Naive thymus-derived CD4-positive, alpha-beta T cell (primary cell): ENCODE measurements at regions not wholly inside any gene's neighbourhood (a gene's known extent, or its start where the extent isn't known, plus 50 kb on each side); places are given as distances from the start of the nearest gene placed in this dataset.
"Not testable (repeated sequence)": the region's sequence is repeated elsewhere in the genome, so short reads cannot be mapped to it uniquely, and the experiment has no call there.

Source experiments
- ATAC-seq: fragments of 150-1000 bp; cut with Tn5 transposase; 2 replicates; pipeline ENCODE4 v1.10.0; 2021; ENCODE audit warnings: mild to moderate bottlenecking, moderate library complexity
- CTCF ChIA-PET: fragments of 350-600 bp; sonication (Branson Sonifier 250); formaldehyde crosslinking; loops from one replicate; lab custom pipeline; 2021; ENCODE audit warnings: antibody characterized with exemption; lab: Charles Lee
- POLR2A ChIA-PET: fragments of 350-600 bp; sonication (Branson Sonifier 250); formaldehyde crosslinking; loops from one replicate; lab custom pipeline; 2021; ENCODE audit warnings: antibody characterized with exemption, inconsistent platforms; lab: Charles Lee
- DNase-seq, 9 donors: peaks; one replicate each; pipeline versions ENCODE4 v3.0.0 to v3.0.0-alpha.2; 2020 to 2022; ENCODE audit warnings: mixed read lengths in 1 of 9
- H3K27ac ChIP-seq: one replicate; pipeline ENCODE4 v1.7.0; 2013; ENCODE audit warnings: mild to moderate bottlenecking, low read depth, low read length, moderate library complexity
- H3K27me3 ChIP-seq, 2 donors: one replicate each; pipeline ENCODE4 v1.7.0; 2013; ENCODE audit warnings: low read length in 2 of 2, mild to moderate bottlenecking in 2 of 2, moderate library complexity in 2 of 2; ENCODE audit not compliant: control insufficient read depth in 2 of 2, insufficient read depth in 2 of 2
- H3K36me3 ChIP-seq, 3 experiments: 1 replicate in 2 of 3; 2 replicates in 1 of 3; pipeline ENCODE4 v1.7.0; 2013; ENCODE audit warnings: low read length in 3 of 3, mild to moderate bottlenecking in 3 of 3, moderate library complexity in 1 of 3; ENCODE audit not compliant: insufficient read depth in 3 of 3, control insufficient read depth in 2 of 3
- H3K4me1 ChIP-seq, 2 donors: one replicate each; pipeline ENCODE4 v1.7.0; 2013; ENCODE audit warnings: low read length in 2 of 2, mild to moderate bottlenecking in 2 of 2, moderate library complexity in 1 of 2; ENCODE audit not compliant: control insufficient read depth in 2 of 2, insufficient read depth in 2 of 2
- H3K4me3 ChIP-seq: 2 replicates; pipeline ENCODE4 v1.7.0; 2013; ENCODE audit warnings: mild to moderate bottlenecking, low read length
- H3K9me3 ChIP-seq, 3 experiments: 1 replicate in 2 of 3; 2 replicates in 1 of 3; pipeline ENCODE4 v1.7.0; 2013; ENCODE audit warnings: low read length in 3 of 3; ENCODE audit not compliant: control insufficient read depth in 2 of 3
- H3K27ac Mint-ChIP-seq, 9 donors: one replicate each; pipeline ENCODE4 v1.8.0; 2020 to 2022; ENCODE audit warnings: mixed read lengths in 9 of 9, mild to moderate bottlenecking in 8 of 9, moderate library complexity in 5 of 9, inconsistent platforms in 2 of 9
- H3K27me3 Mint-ChIP-seq, 5 donors: one replicate each; pipeline ENCODE4 v1.8.0; 2021 to 2022; ENCODE audit warnings: mixed read lengths in 5 of 5, mild to moderate bottlenecking in 1 of 5
- H3K36me3 Mint-ChIP-seq, 5 donors: one replicate each; pipeline ENCODE4 v1.8.0; 2020 to 2022; ENCODE audit warnings: mixed read lengths in 5 of 5, mild to moderate bottlenecking in 3 of 5, inconsistent platforms in 1 of 5
- H3K4me1 Mint-ChIP-seq, 7 donors: one replicate each; pipeline ENCODE4 v1.8.0; 2020 to 2022; ENCODE audit warnings: mixed read lengths in 7 of 7, mild to moderate bottlenecking in 3 of 7, inconsistent platforms in 1 of 7
- H3K4me3 Mint-ChIP-seq, 10 donors: one replicate each; pipeline ENCODE4 v1.8.0; 2020 to 2022; ENCODE audit warnings: mild to moderate bottlenecking in 10 of 10, mixed read lengths in 10 of 10, moderate library complexity in 6 of 10, inconsistent platforms in 2 of 10
- H3K9me3 Mint-ChIP-seq, 11 donors: one replicate each; pipeline ENCODE4 v1.8.0; 2020 to 2022; ENCODE audit warnings: mixed read lengths in 11 of 11, mild to moderate bottlenecking in 4 of 11, inconsistent platforms in 1 of 11, moderate library complexity in 1 of 11
- intact Hi-C, 2 donors: fragments of 100-400 bp; cut with micrococcal nuclease; formaldehyde crosslinking; loops; one replicate each; pipeline ENCODE4 v1.15.1; 2023

GRCh38 chr20:30500447-30500820 is 757.0 kb upstream of the DEFB115 start:
- H3K36me3 ChIP-seq, H3K36me3 Mint-ChIP-seq, H3K9me3 Mint-ChIP-seq, DNase-seq, H3K4me3 ChIP-seq, ATAC-seq, H3K27ac Mint-ChIP-seq, H3K9me3 ChIP-seq, H3K4me1 ChIP-seq, H3K27me3 ChIP-seq, H3K4me1 Mint-ChIP-seq, H3K27ac ChIP-seq, intact Hi-C loops, CTCF ChIA-PET, H3K27me3 Mint-ChIP-seq, POLR2A ChIA-PET, H3K4me3 Mint-ChIP-seq: not testable (repeated sequence)

GRCh38 chr20:30500829-30501440 is 756.5 kb upstream of the DEFB115 start:
- POLR2A ChIA-PET, result no interaction called here
- no peak overlapping the region for H3K4me3 ChIP-seq
- Mint-ChIP-seq H3K27me3 (no peaks in the 10 kb centered on the region), H3K4me1 (no peaks in the 10 kb centered on the region), H3K4me3 (no peak overlapping the region), H3K36me3 (no peaks in the 10 kb centered on the region), H3K27ac (no peak overlapping the region), H3K9me3 (peaks cover 0 to 11% (median 2%) of the 10 kb centered on the region in 11 donors)
- no peaks in the 10 kb centered on the region for H3K4me1 ChIP-seq
- H3K36me3 ChIP-seq, result no peaks in the 10 kb centered on the region
- intact Hi-C loops, result no loop called here
- no peak overlapping the region for H3K27ac ChIP-seq
- CTCF ChIA-PET, result no interaction called here
- DNase-seq, result no peak
- ATAC-seq, result no peak
- no peaks in the 10 kb centered on the region for H3K9me3 ChIP-seq
- H3K27me3 ChIP-seq, result no peaks in the 10 kb centered on the region

GRCh38 chr20:30502670-30503069 is 754.8 kb upstream of the DEFB115 start:
- no peak overlapping the region for H3K27ac Mint-ChIP-seq
- H3K4me3 Mint-ChIP-seq, result no peak overlapping the region
- ATAC-seq (no peak), DNase-seq (no peak)
- Histone ChIP-seq H3K4me1 (no peaks in the 10 kb centered on the region), H3K27ac (no peak overlapping the region), H3K27me3 (no peaks in the 10 kb centered on the region), H3K9me3 (no peaks in the 10 kb centered on the region), H3K36me3 (no peaks in the 10 kb centered on the region), H3K4me3 (no peak overlapping the region)
- H3K4me1 Mint-ChIP-seq, result no peaks in the 10 kb centered on the region
- CTCF ChIA-PET, result no interaction called here
- intact Hi-C loops, result no loop called here
- H3K9me3 Mint-ChIP-seq, result peaks cover 0 to 18% (median 6%) of the 10 kb centered on the region in 11 donors
- H3K27me3 Mint-ChIP-seq, result no peaks in the 10 kb centered on the region
- H3K36me3 Mint-ChIP-seq, result peaks cover 0 to 3% (median 0%) of the 10 kb centered on the region in 5 donors
- POLR2A ChIA-PET, result no interaction called here

GRCh38 chr20:30503204-30503603 is 754.3 kb upstream of the DEFB115 start:
- H3K9me3 ChIP-seq, H3K36me3 Mint-ChIP-seq, ATAC-seq, H3K27ac Mint-ChIP-seq, H3K4me3 Mint-ChIP-seq, intact Hi-C loops, H3K27me3 ChIP-seq, DNase-seq, H3K36me3 ChIP-seq, CTCF ChIA-PET, H3K4me3 ChIP-seq, H3K4me1 Mint-ChIP-seq, POLR2A ChIA-PET, H3K27me3 Mint-ChIP-seq, H3K4me1 ChIP-seq, H3K27ac ChIP-seq: not testable (repeated sequence)
- peaks cover 0 to 23% (median 9%) of the 10 kb centered on the region in 11 donors for H3K9me3 Mint-ChIP-seq

- H3K9me3 Mint-ChIP-seq, result peaks cover 0 to 30% (median 15%) of the 10 kb centered on the region in 11 donors
- POLR2A ChIA-PET, result no interaction called here
- H3K4me1 Mint-ChIP-seq, result no peaks in the 10 kb centered on the region
- no peak overlapping the region for H3K4me3 Mint-ChIP-seq
- Histone ChIP-seq H3K4me3 (no peak overlapping the region), H3K27me3 (no peaks in the 10 kb centered on the region), H3K9me3 (no peaks in the 10 kb centered on the region), H3K36me3 (no peaks in the 10 kb centered on the region), H3K27ac (no peak overlapping the region), H3K4me1 (no peaks in the 10 kb centered on the region)
- peaks cover 0 to 3% (median 0%) of the 10 kb centered on the region in 5 donors for H3K36me3 Mint-ChIP-seq
- H3K27ac Mint-ChIP-seq, result no peak overlapping the region
- no peaks in the 10 kb centered on the region for H3K27me3 Mint-ChIP-seq
- no peak for DNase-seq
- intact Hi-C loops, result no loop called here
- no peak for ATAC-seq
- CTCF ChIA-PET, result no interaction called here
Observed at GRCh38 chr20:30503992-30504570, 753.4 kb upstream of the DEFB115 start.

- Histone ChIP-seq H3K4me3 (no peak overlapping the region), H3K36me3 (no peaks in the 10 kb centered on the region), H3K27ac (no peak overlapping the region), H3K4me1 (no peaks in the 10 kb centered on the region), H3K27me3 (no peaks in the 10 kb centered on the region), H3K9me3 (no peaks in the 10 kb centered on the region)
- ChIA-PET POLR2A (no interaction called here), CTCF (no interaction called here)
- Mint-ChIP-seq H3K36me3 (peaks cover 0 to 4% (median 0%) of the 10 kb centered on the region in 5 donors), H3K4me3 (no peak overlapping the region), H3K4me1 (no peaks in the 10 kb centered on the region), H3K9me3 (peaks cover 0 to 37% (median 23%) of the 10 kb centered on the region in 11 donors), H3K27ac (no peak overlapping the region), H3K27me3 (no peaks in the 10 kb centered on the region)
- intact Hi-C loops, result no loop called here
- DNase-seq, result no peak
- ATAC-seq, result no peak
Observed at GRCh38 chr20:30505566-30505965, 751.9 kb upstream of the DEFB115 start.

- ATAC-seq (no peak), DNase-seq (no peak)
- ChIA-PET POLR2A (no interaction called here), CTCF (no interaction called here)
- no peak overlapping the region for H3K27ac Mint-ChIP-seq
- Histone ChIP-seq H3K27ac (no peak overlapping the region), H3K27me3 (no peaks in the 10 kb centered on the region), H3K9me3 (no peaks in the 10 kb centered on the region), H3K4me1 (no peaks in the 10 kb centered on the region), H3K4me3 (no peak overlapping the region), H3K36me3 (no peaks in the 10 kb centered on the region)
- intact Hi-C loops, result no loop called here
- H3K4me3 Mint-ChIP-seq, result no peak overlapping the region
- H3K27me3 Mint-ChIP-seq, result no peaks in the 10 kb centered on the region
- H3K9me3 Mint-ChIP-seq, result peaks cover 5 to 41% (median 26%) of the 10 kb centered on the region in 11 donors
- H3K4me1 Mint-ChIP-seq, result no peaks in the 10 kb centered on the region
- peaks cover 0 to 7% (median 0%) of the 10 kb centered on the region in 5 donors for H3K36me3 Mint-ChIP-seq
Observed at GRCh38 chr20:30506100-30506499, 751.4 kb upstream of the DEFB115 start.
